Hematopoietic multipotent progenitor cell treated with erythropoietin and hydrocortisone succinate and interleukin-3 and kit ligand, for 15 days (in vitro differentiated cells): ENCODE measurements at regions not wholly inside any gene's neighbourhood (a gene's known extent, or its start where the extent isn't known, plus 50 kb on each side); places are given as distances from the start of the nearest gene placed in this dataset.

Source experiments
- DNase-seq: peaks from one replicate; pipeline ENCODE4 v3.0.0-alpha.2; 2015; ENCODE audit warnings: low spot score

DNA sequence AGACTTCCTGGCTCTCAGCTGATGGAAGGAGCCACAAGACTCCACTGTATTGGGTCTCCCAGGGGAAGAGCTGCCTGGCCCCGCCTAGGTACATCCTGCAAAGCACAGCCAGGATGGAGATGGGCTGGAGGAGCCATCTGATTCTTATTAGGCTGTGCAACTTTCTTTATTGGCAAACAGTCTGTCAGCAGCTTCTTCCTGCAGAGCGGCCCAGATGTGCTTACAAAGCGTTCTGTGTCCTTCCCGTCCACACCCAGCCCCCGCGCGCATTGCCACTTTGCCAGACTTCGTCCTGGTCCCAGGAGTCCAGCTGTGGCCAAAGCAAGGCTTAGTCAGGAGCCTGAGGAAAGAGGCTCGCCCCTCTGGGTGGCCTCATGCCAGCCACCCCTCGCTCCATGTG lies 409.3 kb downstream of the ZNF536 start:
- DNase-seq: no peak

DNA sequence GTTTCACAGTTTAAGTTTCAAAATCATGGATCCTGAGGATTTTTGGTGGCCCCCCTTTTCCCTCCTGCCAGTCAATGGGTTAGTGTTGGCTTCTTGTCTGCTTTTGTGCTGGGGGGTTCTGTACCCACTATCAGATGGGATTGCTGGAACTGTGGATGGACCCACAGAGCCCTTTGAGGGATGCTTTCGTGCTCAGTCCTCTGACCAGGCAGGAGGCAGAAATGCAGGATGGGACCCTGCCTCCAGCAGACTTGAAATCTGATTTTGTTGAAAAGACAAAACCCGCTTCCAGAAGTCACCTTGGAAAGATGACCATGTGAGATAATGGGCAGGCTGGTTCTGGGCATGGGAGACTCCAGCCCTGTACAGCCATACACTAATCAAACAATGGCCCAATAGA lies 408.9 kb downstream of the ZNF536 start:
- no peak for DNase-seq

DNA sequence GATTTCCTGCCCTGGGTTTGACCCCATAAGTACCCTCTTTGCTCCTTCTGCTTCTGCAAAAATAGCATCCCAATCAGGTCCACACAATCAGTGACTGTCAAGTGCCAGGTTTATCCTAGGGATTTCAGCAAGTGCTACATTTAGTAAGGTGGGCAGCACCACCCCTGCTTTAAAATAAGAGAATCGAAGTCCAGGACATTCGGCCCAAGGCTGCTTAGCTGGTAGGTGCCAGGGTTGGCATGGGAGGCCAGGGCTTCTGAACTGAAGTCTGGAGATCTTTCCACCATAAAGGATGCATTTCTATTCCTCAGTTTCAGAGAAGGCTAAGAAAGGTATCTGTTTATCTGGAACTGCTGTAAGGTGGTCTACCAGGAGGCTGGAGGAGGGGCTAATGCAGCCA lies 408.3 kb downstream of the ZNF536 start:
- no peak for DNase-seq

DNA sequence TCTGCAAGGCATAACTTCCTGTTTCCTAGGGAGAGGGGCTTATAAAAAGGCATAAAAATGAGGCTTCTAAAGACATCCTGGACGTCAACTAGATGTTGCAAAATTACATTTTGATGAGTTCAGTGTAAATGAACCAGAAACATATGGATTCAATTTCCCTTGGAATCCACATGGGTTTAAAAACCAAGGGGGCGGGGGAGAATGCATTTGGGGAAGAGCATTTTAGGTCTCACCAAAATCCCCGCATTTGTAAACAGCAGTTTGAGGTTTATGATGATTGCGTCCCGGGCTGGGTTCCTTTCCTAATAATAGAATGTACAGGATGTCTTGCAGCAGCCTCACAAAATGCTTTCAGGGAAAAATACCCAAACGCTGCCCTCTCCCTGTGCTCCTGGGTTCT lies 407.8 kb downstream of the ZNF536 start:
- DNase-seq: no peak

DNA sequence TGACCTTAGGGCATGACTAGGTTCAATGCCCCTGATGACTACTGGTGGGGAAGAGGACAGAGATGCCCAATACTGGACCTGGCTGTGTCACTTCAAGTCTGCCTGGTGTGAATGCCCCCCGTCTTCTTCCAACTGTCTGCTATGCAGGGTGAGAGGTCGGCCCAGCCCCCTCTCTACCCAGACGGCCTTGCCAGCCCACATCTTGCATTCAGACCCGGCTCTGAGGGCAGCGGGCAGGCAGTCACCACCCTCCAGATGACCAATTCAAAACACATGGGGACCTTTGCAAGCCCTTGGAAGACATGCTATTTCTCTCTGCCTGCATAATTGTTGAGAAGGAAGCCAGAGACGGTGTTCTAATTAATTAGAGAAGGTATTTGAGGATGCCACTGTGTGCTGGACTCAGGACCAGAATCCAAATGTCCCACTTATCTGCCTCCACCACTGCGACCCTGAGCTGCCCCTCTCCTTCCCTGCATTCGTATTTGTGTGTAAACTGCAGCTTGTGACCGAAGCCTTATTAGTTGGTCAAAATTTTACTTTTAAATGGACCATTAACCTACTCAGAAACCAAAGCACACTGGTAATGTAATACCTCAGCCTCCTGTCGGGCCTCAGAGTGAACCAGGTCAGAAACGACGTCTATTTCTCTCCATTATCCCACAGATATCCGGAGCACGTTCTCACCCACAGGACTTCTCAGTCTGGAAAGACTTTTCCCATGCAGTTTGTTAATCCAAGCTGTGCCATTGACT lies 407.0 kb downstream of the ZNF536 start:
- no peak for DNase-seq

DNA sequence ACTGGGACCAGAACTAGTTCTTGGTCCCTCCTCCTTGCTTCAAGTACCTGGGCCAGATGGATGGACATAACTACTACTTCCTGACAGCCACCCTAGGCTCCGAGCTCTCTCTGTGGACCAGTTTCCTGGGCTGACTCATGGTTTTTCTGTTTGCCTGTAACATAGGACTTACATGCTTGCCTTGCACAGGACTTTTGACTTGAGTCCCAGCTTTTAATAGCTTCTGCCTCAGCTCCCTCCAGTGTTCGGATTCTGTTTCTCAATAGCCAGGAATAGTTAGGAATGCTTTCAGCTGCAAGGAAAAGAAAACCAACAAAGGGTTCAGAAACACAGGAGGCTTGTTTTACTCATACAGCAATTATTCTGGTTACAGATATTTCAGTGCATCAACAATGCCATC lies 405.9 kb downstream of the ZNF536 start:
- no peak for DNase-seq

DNA sequence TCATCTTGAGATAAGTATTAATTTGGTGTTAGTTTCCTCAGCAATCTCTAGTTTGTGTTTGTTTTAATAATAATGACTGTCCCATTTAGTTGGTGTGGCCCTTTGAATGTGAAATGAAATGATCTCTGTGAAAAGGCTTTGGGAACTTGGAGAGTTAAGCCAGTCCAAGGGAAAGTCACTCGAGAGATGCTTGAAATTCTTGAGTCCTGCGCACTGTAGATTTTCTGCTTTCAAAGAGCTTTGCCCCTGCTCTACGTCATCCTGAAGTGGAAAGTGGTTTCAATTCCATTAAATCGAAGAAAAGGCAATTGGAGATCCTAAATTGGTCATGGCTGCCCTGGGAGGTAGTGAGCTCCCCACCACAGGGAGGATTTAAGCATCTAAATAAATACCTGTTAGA lies 403.8 kb downstream of the ZNF536 start:
- DNase-seq: no peak

DNA sequence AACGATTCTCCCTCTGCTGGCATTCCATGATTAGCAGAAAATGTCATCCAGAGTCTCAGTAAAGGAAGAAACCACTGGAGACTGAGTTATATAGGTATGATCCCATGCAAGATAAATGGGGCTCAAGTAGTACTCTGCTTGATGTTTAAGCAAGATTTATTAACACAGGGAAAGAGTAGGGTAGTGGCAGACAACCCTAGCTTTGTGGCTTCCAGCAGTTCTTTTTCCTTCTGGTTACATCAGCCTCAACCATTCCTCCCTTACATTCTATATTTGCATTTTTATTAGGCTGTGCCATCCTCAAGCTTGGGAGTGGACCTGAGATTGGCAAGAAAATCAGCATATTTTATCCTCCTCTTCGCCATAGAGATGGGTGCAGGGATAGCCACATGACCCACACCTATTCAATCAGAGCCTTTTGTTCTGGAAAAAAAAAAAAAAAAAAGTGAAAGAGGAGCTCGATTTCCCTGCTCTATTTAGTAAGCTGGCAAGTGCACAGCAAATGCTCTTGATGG lies 402.1 kb downstream of the ZNF536 start:
- DNase-seq: no peak

DNA sequence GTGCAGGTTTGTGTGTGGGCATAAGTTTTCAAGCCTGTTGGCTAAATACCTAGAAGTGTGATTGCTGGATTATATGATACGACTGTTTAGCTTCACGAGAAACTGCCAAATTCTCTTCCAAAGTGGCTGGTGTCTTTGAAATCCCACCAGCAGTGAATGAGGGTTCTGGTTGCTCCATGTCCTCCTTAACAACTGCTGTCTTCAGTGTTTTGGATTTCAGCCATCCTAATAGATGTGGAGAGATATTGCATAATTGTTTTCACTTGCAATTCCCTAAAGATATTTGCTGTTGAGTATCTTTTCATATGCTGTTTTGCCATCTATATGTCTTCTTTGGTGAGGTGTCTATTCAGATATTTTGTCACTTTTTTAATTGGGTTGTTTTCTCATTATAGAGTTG lies 390.5 kb downstream of the ZNF536 start:
- DNase-seq: no peak

DNA sequence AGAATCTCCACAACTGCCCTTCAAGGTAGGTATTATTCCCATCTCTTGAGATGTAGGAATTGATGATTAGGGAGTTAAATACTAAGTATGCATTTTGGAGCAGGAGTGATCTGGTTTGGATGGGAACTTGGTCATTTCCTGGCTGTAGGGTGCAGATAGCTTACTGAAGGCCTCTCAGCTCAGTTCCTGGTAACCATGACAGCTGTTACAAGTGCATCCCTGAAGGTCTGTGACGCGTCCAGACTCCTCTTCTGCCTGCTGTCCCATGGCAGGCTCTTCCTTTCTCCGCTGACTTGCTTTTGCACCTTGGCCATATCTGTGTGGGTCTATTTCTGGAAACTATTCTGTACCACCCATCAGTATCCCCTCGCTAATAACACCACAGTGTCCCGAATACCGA lies 387.8 kb downstream of the ZNF536 start:
- no peak for DNase-seq

DNA sequence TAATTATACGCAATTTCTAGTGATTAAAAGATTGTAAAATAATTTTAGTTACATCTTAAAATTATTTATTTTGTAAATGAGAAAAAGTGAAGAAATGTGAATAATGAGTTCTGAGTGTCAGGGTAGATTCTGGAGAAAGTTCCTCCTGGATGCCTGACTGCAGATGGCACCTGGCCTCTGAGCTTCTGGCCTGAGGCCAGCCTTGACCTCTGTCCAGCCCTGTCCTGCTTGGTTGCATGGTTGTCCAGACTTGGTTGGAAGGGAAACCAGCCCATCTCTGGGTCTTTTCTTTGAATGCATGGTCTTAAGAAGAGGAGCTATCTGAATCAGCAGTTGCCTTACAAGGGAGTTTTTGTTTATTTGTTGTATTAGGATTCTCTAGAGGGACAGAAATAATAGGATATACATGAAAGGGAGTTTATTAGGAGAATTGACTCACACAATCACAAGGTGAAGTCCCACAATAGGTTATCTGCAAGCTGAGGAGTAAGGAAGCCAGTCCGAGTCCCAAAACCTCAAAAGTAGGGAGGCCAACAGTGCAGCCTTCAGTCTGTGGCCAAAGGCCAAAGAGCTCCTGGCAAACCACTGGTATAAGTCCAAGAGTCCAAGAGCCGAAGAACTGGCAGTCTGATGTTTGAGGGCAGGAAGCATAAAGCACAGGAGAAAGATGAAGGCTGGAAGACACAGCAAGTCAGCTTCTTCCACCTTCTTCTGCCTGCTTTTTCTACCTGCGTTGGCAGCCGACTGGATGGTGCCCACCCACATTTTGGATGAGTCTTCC lies 385.8 kb downstream of the ZNF536 start:
- no peak for DNase-seq

DNA sequence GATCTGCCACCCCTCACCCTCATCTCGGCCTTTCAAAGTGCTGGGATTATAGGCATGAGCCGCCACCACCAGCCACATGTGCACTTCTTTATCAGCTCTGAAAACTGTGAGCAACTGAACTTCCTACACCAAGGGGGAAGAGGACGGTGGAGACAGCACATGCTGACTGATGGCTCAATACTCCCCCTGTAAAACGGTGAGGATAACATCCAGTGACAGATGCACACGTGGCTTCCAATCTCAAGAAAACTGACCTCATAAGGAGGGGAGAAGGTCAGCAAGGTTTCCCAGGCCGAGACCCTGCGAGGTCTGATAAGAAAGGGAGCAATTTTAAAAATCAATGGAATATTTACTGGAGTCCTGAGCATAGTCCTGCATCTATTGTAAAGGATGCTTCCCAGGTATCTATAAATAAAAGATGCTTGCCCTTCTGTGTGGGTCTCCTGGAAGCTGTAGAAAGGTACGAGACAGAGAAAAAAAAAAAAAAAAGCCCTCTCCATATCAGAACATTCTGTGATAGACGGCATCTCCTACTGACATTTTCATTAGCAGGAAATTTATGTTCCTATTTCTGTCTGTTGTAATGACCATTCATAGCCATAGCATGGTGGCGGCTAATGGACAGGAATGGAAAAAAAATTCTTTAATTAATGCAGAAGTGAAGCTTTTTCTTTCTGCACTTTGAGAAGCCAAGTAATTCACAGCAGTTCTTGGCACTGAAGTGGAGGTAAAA lies 385.1 kb downstream of the ZNF536 start:
- no peak for DNase-seq

DNA sequence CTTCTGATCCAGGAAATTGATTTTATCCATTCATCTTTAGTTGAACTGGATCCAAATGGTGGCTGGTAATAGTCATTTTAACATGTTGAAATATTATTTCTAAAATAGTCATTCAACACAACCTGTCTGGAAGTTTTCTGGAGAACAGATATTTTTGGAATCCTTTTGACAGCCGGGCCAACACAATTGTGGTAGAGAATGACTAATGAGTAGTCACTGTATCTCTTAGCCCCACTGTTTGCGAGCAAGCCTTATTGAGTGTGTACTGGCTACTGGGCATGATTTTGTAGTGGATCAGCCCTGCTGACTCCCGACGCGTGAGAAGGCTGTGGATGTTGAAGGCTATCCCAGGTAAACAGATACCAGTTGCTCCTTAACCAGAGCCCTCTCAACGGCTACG lies 383.4 kb downstream of the ZNF536 start:
- DNase-seq: no peak

DNA sequence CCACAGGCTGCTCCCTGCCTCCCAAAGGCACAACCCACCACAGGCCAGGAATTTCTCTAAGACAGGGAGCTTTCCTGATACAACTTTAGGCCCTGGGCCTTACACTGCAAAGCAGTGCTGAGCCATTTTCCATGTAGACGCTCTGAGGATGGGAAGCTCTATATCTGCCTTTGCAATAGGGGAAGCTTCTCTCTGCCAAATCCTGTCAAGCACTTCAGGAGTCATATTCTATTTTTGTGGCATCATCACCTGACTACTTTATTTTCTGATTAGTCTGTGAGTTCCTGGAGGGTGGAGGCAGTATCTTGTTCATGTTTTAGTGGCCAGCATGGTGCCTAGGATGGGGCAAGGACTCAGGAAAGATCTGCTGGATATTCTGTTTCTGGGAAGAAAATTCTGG lies 382.0 kb downstream of the ZNF536 start:
- no peak for DNase-seq

DNA sequence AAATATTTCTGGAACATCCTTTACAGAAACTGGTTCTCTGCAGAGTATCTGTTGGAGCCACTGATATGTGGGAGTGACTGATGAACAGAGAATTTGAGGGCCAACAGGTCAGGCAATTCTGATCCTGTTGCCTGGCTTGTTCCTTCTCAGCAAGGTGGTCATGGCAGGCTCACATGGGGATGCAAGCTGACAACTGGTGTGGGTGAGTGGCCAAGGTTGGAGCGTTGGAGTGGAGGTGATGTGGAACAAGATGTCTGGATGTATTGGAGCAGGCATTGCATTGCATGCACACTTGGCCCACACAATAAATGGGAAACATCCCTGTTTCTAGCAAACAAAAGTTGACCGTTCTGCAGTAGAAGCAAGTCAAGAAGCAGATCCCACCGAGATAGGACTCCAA lies 380.7 kb downstream of the ZNF536 start:
- no peak for DNase-seq

DNA sequence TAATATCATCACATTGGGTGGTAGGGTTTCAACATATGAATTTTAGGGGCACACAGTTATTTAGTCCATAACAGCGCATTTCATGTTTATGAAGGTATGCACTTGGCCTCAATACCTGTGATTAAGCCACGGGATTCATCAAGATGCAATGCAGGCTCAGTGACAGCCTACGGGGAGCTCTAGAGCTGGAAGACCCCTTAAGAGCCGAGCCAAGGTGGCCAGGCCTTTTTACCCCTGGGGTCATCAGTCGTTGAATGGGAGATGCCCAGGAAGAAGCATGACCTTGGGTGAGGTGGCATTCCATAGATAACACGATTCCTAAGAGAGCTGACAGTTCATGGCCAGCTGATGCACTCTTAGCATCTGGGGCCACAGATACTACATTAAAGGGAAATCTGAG lies 380.0 kb downstream of the ZNF536 start:
- no peak for DNase-seq

DNA sequence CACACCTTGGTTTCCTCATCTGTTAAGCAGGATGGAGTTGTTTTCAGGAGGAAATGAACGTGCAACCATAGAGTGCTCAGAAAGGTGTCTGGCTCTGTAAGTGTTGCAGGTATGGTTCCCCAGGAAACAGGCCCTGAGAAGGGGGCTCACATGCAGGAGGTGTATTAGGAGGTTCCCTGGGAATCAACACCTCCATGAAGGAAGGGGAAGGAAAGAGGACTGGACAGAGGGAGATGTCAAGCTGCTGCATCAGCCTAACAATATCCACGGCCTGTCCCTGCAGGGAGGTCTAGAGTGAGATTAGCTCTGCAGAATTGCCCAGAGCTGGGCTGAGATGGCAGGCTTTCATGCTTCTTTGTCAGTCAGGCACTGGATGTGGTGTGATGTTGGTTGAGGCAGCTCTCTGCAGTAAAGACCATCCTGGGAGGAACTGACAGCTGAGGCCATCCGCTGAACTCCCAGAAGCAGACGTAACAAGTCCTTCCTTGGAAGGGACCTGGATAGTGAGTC lies 373.3 kb downstream of the ZNF536 start:
- DNase-seq: no peak

DNA sequence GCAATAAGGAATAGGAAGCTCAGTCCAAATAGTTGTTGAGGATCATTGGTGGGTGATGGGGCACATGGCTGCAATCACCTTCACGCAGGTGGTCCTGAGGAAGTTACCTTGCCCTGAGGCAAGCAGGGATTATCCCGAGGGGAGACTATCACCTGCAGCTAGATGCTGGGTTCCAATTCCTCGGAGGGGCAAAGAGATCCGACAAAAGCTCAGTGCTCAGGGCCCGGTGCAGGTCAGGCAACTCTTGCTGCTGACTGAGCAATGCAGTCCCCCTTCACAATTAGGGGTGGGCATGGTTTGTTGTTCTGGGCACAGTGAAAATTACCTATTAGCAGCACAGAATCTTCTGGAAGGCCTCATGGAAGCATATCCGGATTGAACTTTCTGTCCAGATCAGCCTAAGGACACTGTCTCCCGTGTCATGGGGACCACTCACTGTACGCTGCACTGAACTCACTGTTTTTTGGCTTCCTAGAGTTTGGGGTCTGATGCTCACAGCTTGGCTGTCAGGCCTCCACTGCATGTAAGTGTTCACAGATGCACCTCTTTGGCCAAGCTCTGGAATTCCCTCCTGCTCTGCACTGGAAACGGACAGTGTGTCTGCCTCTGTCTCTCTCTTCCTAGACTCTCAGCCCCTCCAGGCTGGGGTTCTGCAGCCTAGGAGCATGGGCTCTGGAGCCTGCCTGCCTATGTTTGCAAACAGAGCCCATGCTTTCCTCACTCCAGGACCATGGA lies 372.7 kb downstream of the ZNF536 start:
- no peak for DNase-seq

DNA sequence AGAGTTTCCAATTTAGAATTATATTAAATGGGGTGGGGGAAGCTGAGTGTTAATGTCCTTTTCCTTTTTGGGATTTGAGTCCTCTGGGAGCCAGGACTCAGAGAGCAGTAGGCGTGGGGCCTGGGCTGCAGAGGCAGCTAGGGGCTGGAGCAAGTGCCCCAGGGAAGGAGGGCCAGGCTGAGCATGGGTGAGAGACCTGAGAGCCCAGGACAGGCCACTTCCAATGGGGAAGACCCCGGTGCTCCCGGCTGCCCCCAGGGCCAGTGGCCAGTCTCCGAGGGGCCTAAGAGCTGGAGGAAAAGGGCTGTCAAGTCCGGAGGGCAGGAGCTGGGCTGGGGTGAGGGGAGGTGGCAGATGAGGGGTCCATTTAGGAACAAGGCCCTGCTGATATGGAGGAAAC lies 371.5 kb downstream of the ZNF536 start:
- DNase-seq: no peak

DNA sequence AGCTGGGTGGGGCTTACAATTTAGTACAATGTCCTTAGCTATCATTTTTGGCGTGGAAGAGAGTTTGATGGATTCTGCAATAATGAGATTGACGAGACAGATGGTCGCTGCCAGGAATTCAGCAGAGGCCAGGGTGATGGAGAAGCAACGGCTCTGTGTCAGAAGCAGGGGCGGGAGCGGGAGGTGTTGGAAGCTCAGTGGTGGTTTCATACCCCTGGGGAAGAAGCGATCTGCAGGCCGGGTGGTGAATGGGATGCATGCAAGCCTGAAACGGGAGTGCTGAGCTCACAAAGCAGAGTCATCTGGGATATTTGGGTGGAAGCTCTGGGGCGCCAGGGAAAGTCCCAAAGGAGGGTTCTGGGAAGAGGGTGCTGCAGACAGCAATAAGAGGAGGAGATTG lies 370.8 kb downstream of the ZNF536 start:
- no peak for DNase-seq

DNA sequence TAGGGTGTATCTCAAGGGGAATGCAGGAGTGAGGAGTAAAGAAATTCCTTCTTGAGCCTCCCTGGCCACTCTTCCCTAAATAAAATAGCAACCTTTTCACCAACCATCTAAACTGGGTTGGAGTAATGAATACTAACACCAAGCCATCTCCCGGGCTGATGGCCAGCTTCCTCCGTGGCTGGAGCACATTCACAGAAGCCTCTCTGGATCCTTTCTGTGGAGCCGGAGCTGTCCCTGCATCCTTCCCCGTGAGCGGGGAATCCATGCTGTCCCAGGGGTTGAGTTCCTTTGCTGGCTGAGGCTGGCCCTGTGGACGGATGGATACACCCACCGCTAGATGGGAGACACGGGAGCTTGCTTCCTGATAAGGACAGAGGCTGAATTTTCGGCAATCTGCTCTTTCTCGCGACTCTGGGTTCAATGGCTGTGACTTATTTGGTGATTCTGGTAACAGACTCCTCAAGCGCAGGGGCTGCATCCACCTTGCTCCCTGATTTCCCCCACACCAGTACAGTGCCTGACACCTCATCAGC lies 370.3 kb downstream of the ZNF536 start:
- no peak for DNase-seq

DNA sequence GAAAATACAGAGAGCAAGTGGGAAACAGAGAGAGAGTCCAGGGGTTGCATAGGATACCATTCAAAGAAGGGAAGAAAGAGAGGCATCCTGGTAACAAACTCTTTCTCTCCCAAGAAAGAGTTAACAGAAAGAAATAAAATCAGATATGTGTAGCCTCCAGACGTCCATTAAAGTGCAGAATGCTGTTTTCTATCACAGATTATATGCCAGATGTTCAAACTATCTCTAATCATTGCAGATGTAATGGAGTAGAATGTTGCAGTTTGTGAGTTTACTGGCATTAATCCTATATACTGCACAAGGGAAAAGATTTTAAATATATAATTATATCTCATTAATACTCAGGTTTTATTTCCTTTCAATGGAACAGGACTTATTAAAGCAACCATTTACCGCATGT lies 369.4 kb downstream of the ZNF536 start:
- no peak for DNase-seq
